DOHH2 (cell line): ENCODE measurements at regions not wholly inside any gene's neighbourhood (a gene's known extent, or its start where the extent isn't known, plus 50 kb on each side); places are given as distances from the start of the nearest gene placed in this dataset.

Experiments
- H3F3A ChIP-seq: fragments of 200-600 bp; sonication (generic), shearing (Covaris generic); 2 replicates; pipeline ENCODE4 v1.6.0; 2016; ENCODE audit warnings: antibody characterized with exemption, mild to moderate bottlenecking; ENCODE audit not compliant: control insufficient read depth, insufficient read depth
- H3K27ac ChIP-seq: fragments of 200-600 bp; sonication (generic); 2 replicates; pipeline ENCODE4 v1.5.1; 2014; ENCODE audit warnings: low read depth, mild to moderate bottlenecking, low read length, moderate library complexity
- H3K27me3 ChIP-seq: fragments of 200-600 bp; sonication (generic); 2 replicates; pipeline ENCODE4 v1.6.1; 2014; ENCODE audit warnings: mild to moderate bottlenecking, low read length, mixed read lengths; ENCODE audit not compliant: control insufficient read depth
- H3K36me3 ChIP-seq: fragments of 200-600 bp; sonication (generic); 2 replicates; pipeline ENCODE4 v1.6.1; 2014; ENCODE audit warnings: mild to moderate bottlenecking, low read length, moderate library complexity, mixed read lengths; ENCODE audit not compliant: control insufficient read depth
- H3K4me1 ChIP-seq: fragments of 200-600 bp; sonication (generic); 2 replicates; pipeline ENCODE4 v1.6.1; 2014; ENCODE audit warnings: mild to moderate bottlenecking, low read length, mixed read lengths; ENCODE audit not compliant: control insufficient read depth
- H3K4me2 ChIP-seq: fragments of 200-600 bp; sonication (generic); 2 replicates; pipeline ENCODE4 v1.6.0; 2014; ENCODE audit warnings: mild to moderate bottlenecking, low read length, moderate library complexity
- H3K4me3 ChIP-seq: fragments of 200-600 bp; sonication (generic); 2 replicates; pipeline ENCODE4 v1.5.1; 2014; ENCODE audit warnings: mild to moderate bottlenecking, low read length, mixed read lengths
- H3K79me2 ChIP-seq: fragments of 200-600 bp; sonication (generic); 2 replicates; pipeline ENCODE4 v1.6.1; 2014; ENCODE audit warnings: mild to moderate bottlenecking, low read length, mixed read lengths; ENCODE audit not compliant: control insufficient read depth
- H3K9me2 ChIP-seq: fragments of 200-600 bp; sonication (generic); replicated peaks from 2 replicates; pipeline ENCODE4 v1.6.1; 2014; ENCODE audit warnings: mild to moderate bottlenecking, low read length, mixed read lengths; ENCODE audit not compliant: control insufficient read depth
- H3K9me3 ChIP-seq: fragments of 200-600 bp; sonication (generic); 2 replicates; pipeline ENCODE4 v1.6.1; 2014; ENCODE audit warnings: antibody characterized with exemption, low read length, mixed read lengths; ENCODE audit not compliant: control insufficient read depth, insufficient read depth
- H4K20me1 ChIP-seq: fragments of 200-600 bp; sonication (generic); 2 replicates; pipeline ENCODE4 v1.6.0; 2014; ENCODE audit warnings: low read depth, mild to moderate bottlenecking, antibody characterized with exemption, low read length, moderate library complexity; ENCODE audit not compliant: control insufficient read depth, insufficient read depth
- EZH2phosphoT487 ChIP-seq: fragments of 200-600 bp; sonication (generic); IDR thresholded peaks from 2 replicates; pipeline ENCODE4 v1.6.1; 2017; ENCODE audit warnings: borderline replicate concordance, mild to moderate bottlenecking, antibody characterized with exemption, low read length, moderate library complexity, mixed read lengths
- TF ChIP-seq, protein P1 (sequence below): fragments of 200-600 bp; sonication (generic); IDR thresholded peaks from one replicate; pipeline ENCODE4 v1.5.1; 2014; ENCODE audit warnings: antibody characterized with exemption, mild to moderate bottlenecking, low read depth, low read length; ENCODE audit not compliant: poor library complexity, severe bottlenecking

DNA sequence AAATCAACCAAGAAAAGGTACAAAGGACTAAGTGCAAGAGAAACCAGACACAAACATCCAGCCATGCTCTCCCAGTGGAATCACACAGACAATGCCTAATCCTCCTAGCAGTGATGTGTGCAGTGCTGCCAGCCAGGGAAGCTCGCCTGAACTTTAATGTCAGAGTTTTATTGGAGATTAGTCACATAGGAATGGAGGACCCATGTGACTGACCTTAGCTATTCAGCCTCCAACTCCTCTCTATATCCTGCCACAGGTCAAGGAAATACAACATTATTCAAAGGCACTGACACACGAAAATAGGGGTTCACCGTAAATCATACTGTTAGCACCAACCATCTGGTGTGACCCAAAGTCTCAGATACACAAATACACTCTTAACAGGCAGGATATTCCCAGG, 684.6 kb downstream of the DOK5 start:
- H3K27me3 ChIP-seq, result no peaks in the 10 kb centered on the region
- H3K9me3 ChIP-seq, result no peaks in the 10 kb centered on the region
- no peaks in the 10 kb centered on the region for H3K36me3 ChIP-seq
- no peak overlapping the region for H3K27ac ChIP-seq
- no peak for TF ChIP-seq EZH2phosphoT487
- TF ChIP-seq, protein P1, sequence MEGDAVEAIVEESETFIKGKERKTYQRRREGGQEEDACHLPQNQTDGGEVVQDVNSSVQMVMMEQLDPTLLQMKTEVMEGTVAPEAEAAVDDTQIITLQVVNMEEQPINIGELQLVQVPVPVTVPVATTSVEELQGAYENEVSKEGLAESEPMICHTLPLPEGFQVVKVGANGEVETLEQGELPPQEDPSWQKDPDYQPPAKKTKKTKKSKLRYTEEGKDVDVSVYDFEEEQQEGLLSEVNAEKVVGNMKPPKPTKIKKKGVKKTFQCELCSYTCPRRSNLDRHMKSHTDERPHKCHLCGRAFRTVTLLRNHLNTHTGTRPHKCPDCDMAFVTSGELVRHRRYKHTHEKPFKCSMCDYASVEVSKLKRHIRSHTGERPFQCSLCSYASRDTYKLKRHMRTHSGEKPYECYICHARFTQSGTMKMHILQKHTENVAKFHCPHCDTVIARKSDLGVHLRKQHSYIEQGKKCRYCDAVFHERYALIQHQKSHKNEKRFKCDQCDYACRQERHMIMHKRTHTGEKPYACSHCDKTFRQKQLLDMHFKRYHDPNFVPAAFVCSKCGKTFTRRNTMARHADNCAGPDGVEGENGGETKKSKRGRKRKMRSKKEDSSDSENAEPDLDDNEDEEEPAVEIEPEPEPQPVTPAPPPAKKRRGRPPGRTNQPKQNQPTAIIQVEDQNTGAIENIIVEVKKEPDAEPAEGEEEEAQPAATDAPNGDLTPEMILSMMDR, result no peak
- H3K4me2 ChIP-seq, result no peak overlapping the region
- H3K9me2 ChIP-seq, result no peaks in the 10 kb centered on the region
- no peaks in the 10 kb centered on the region for H3F3A ChIP-seq
- H3K4me1 ChIP-seq, result no peaks in the 10 kb centered on the region
- H4K20me1 ChIP-seq, result no peaks in the 10 kb centered on the region
- no peak overlapping the region for H3K4me3 ChIP-seq
- no peaks in the 10 kb centered on the region for H3K79me2 ChIP-seq

DNA sequence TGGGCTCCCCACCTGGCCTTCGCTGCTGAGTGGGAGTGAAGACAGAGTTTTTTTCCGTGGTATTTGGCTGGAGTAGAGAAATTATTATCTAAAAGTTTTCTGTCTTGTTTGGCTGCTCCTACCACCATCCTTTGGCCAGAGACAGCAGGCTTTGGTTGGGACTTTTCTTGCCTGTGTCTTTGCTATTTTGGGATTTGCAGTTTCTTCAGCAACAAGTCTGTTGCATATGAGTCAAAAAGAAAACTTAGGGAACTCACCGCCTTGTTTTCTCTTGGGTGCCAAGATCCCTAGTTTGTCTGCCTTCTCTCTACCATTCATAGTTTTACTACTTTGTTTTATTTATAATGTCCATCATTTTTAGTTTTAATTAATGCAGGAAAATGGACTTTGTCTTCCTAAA, 683.8 kb downstream of the DOK5 start:
- Histone ChIP-seq H4K20me1 (no peaks in the 10 kb centered on the region), H3K4me3 (no peak overlapping the region), H3K79me2 (no peaks in the 10 kb centered on the region), H3K9me3 (no peaks in the 10 kb centered on the region), H3K27me3 (no peaks in the 10 kb centered on the region), H3F3A (no peaks in the 10 kb centered on the region), H3K4me1 (no peaks in the 10 kb centered on the region), H3K4me2 (no peak overlapping the region), H3K27ac (no peak overlapping the region), H3K9me2 (no peaks in the 10 kb centered on the region), H3K36me3 (no peaks in the 10 kb centered on the region)
- TF ChIP-seq, protein P1, result no peak
- no peak for TF ChIP-seq EZH2phosphoT487

DNA sequence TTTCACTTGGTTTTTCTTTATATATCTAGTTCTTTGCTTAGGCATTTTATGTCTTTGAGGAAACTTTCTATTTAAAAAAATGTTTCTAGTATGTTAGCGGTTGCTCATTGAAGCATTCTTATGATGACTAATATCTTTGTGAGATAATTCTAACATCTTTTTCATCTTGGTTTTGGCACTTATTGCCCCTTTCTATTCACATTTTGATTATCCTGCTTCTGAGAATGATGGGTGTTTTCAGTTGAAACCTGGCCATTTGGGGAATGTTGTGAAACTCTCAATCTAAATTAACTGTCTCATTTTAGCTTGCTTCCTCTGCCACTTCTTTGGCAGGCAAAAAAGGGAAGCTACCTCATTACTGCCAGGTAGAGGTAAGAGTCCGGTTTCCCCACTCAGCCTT, 683.1 kb downstream of the DOK5 start:
- H3K4me1 ChIP-seq, result no peaks in the 10 kb centered on the region
- no peak overlapping the region for H3K4me3 ChIP-seq
- H3K9me3 ChIP-seq, result no peaks in the 10 kb centered on the region
- no peaks in the 10 kb centered on the region for H3K79me2 ChIP-seq
- no peaks in the 10 kb centered on the region for H3F3A ChIP-seq
- TF ChIP-seq, protein P1, result no peak
- TF ChIP-seq EZH2phosphoT487, result no peak
- H3K4me2 ChIP-seq, result no peak overlapping the region
- no peaks in the 10 kb centered on the region for H4K20me1 ChIP-seq
- H3K9me2 ChIP-seq, result no peaks in the 10 kb centered on the region
- no peak overlapping the region for H3K27ac ChIP-seq
- H3K27me3 ChIP-seq, result no peaks in the 10 kb centered on the region
- no peaks in the 10 kb centered on the region for H3K36me3 ChIP-seq

DNA sequence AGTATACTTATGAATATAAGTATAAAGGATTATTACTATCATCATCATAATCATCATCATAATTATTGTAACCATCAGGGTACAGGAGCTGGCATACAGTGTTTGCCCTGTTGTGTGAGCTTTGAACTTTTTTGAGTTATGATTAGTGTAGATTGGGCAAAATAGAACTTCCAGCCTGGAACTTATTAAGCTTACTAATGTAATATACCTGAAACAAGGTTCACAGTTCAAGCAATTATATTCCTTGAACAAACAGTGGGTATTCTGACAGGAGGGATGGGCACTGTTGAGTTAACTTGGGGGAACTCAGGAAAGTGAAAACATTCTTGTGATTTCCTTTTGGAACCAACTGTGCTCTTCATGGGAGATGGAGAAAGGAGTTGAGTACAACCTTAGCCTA, 680.0 kb downstream of the DOK5 start:
- Histone ChIP-seq H4K20me1 (no peaks in the 10 kb centered on the region), H3K27me3 (no peaks in the 10 kb centered on the region), H3F3A (no peaks in the 10 kb centered on the region), H3K9me2 (no peaks in the 10 kb centered on the region), H3K4me1 (no peaks in the 10 kb centered on the region), H3K4me3 (no peak overlapping the region), H3K27ac (no peak overlapping the region), H3K79me2 (no peaks in the 10 kb centered on the region), H3K4me2 (no peak overlapping the region), H3K9me3 (no peaks in the 10 kb centered on the region), H3K36me3 (no peaks in the 10 kb centered on the region)
- TF ChIP-seq, protein P1, result no peak
- no peak for TF ChIP-seq EZH2phosphoT487
